ENCODE measurements at regions not wholly inside any gene's neighbourhood (a gene's known extent, or its start where the extent isn't known, plus 50 kb on each side); places are given as distances from the start of the nearest gene placed in this dataset.

DNA sequence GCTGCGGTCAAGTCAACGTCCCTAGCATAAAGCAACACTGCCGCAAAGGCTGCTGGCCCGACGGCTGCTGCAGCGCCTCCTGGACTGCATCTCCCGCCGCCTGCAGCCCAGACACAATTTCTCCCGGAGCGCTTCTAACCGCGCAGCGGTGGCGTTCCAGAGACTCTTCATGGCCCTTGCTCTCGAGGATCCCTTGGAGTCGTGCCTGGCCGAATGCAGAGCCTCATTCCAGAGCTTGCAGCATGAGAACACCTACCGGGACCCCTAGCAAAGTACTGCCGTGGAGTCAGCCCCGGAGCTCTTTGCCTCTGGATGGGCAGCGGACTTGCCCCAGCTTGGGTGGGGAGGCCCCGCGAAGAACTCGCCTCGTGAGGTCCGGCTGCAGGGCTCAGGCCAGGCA, 79.7 kb upstream of the ZNF32 start:
- intact Hi-C loops (cut with DNase I; ENCODE audit: low total_unique reads) = no loop called here
- in situ Hi-C loops (cut with MboI; ENCODE audit: low pct_ligation_motif_present in 1 of 4, low pct_unique_long_range_greater_than_20kb in 1 of 4, low sequenced_read_pairs in 3 of 4) = no loop called here
- 89% methylated on average over 26 of the region's 26 CpGs; no CpG with 5 or more reads in 1 of the 2 donors for WGBS, 2 donors (ENCODE audit: low coverage in 1 of 2)
- DNase-seq = no peak
- Histone ChIP-seq H3K9me3 (peaks cover 4 to 12% of the 10 kb centered on the region in 2 donors), H3K36me3 (no peaks in the 10 kb centered on the region), H3K27ac (no peak overlapping the region), H3K4me3 (no peak overlapping the region), H3K4me1 (no peaks in the 10 kb centered on the region), H3K27me3 (no peaks in the 10 kb centered on the region)
- TF ChIP-seq, protein P1, sequence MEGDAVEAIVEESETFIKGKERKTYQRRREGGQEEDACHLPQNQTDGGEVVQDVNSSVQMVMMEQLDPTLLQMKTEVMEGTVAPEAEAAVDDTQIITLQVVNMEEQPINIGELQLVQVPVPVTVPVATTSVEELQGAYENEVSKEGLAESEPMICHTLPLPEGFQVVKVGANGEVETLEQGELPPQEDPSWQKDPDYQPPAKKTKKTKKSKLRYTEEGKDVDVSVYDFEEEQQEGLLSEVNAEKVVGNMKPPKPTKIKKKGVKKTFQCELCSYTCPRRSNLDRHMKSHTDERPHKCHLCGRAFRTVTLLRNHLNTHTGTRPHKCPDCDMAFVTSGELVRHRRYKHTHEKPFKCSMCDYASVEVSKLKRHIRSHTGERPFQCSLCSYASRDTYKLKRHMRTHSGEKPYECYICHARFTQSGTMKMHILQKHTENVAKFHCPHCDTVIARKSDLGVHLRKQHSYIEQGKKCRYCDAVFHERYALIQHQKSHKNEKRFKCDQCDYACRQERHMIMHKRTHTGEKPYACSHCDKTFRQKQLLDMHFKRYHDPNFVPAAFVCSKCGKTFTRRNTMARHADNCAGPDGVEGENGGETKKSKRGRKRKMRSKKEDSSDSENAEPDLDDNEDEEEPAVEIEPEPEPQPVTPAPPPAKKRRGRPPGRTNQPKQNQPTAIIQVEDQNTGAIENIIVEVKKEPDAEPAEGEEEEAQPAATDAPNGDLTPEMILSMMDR (IDR thresholded peaks at IDR 0.05) = no peak
- TF ChIP-seq EP300 (IDR thresholded peaks at IDR 0.05; ENCODE audit: low read depth) (no peak), POLR2AphosphoS5 (IDR thresholded peaks at IDR 0.05) (no peak), POLR2A (IDR thresholded peaks at IDR 0.05) (no peak)

GRCh38 chr10:43727935-43728334, 79.3 kb upstream of the ZNF32 start:
- Histone ChIP-seq H3K27ac (no peak overlapping the region), H3K27me3 (no peaks in the 10 kb centered on the region), H3K4me1 (no peaks in the 10 kb centered on the region), H3K9me3 (peaks cover 4 to 12% of the 10 kb centered on the region in 2 donors), H3K36me3 (no peaks in the 10 kb centered on the region), H3K4me3 (no peak overlapping the region)
- in situ Hi-C loops (cut with MboI; ENCODE audit: low pct_ligation_motif_present in 1 of 4, low pct_unique_long_range_greater_than_20kb in 1 of 4, low sequenced_read_pairs in 3 of 4) = no loop called here
- WGBS, 2 donors (ENCODE audit: low coverage in 1 of 2) = 86 to 94% methylated on average over 8 to 21 of the region's 21 CpGs
- intact Hi-C loops (cut with DNase I; ENCODE audit: low total_unique reads) = no loop called here
- TF ChIP-seq, protein P1 (IDR thresholded peaks at IDR 0.05) = no peak
- TF ChIP-seq EP300 (IDR thresholded peaks at IDR 0.05; ENCODE audit: low read depth) (no peak), POLR2AphosphoS5 (IDR thresholded peaks at IDR 0.05) (no peak), POLR2A (IDR thresholded peaks at IDR 0.05) (no peak)
- DNase-seq = no peak

DNA sequence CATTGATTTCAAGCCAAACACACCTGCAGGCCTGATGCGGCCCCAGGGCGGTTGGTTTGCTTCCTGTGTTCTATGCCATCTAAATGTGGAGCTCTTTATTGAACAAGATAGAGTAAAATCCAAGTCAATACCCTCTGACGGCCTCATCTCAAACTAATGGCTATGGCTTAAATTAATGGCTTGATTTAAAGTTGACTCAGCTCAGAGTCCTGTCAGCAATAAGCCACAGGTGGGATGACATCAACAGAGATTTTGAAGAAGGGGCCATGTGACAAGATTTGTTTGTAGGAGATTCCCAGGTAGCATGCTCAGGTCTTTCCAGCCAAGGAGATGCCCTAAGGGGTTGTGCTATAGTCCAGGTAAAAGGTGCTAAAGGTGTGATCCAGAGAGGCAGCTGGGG, 66.7 kb upstream of the ZNF32 start:
- Histone ChIP-seq H3K36me3 (no peaks in the 10 kb centered on the region), H3K27me3 (no peaks in the 10 kb centered on the region), H3K4me3 (no peak overlapping the region), H3K4me1 (no peaks in the 10 kb centered on the region), H3K27ac (no peak overlapping the region), H3K9me3 (no peaks in the 10 kb centered on the region)
- 69% methylated on average over 3 of the region's 3 CpGs; no CpG with 5 or more reads in 1 of the 2 donors for WGBS, 2 donors (ENCODE audit: low coverage in 1 of 2)
- in situ Hi-C loops (cut with MboI; ENCODE audit: low pct_ligation_motif_present in 1 of 4, low pct_unique_long_range_greater_than_20kb in 1 of 4, low sequenced_read_pairs in 3 of 4) (no loop called here), intact Hi-C loops (cut with DNase I; ENCODE audit: low total_unique reads) (no loop called here)
- no peak for DNase-seq
- no peak for TF ChIP-seq POLR2AphosphoS5 (IDR thresholded peaks at IDR 0.05)
- TF ChIP-seq EP300 (IDR thresholded peaks at IDR 0.05; ENCODE audit: low read depth) = no peak
- TF ChIP-seq POLR2A (IDR thresholded peaks at IDR 0.05) = no peak
- TF ChIP-seq, protein P1 (IDR thresholded peaks at IDR 0.05) = no peak

DNA sequence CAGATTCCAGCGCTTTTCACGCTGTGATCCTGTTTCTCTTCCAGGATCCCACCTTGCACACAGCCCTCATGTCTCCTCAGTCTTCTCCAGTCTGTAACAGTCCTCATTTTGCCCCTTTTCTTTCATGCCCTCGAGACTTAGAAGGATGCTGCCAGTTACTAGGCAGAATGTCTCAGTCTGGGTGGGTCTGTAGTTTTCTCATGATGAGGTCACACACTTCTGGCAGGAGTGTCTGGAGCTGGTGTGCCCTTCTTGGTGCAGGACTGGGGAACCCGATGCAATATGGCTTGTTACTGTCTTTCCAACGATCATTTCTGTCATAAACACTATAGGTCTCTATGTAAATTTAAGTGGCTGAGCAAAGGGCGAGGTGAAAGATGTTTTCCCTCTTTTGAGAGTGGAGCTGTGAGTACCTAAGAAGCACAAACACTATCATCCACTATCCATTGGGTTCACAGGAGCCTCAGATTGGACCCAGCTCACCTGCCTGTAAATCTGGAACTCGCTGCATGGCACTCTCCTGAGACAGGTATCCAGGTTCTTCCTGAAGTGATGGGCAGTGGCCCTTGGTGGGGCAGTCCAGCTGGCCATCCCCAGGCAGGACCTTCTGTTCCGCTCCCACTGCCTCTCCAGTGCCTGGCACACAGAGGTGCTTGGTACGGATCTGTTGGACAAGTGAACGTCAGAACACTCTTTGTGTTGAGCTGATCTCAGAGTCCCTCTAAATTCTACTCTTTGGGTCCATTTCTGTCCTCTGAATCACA, 64.3 kb upstream of the ZNF32 start:
- Histone ChIP-seq H3K36me3 (no peaks in the 10 kb centered on the region), H3K4me1 (no peaks in the 10 kb centered on the region), H3K27ac (no peak overlapping the region), H3K9me3 (no peaks in the 10 kb centered on the region), H3K4me3 (no peak overlapping the region), H3K27me3 (no peaks in the 10 kb centered on the region)
- 37 to 71% methylated on average over 3 to 10 of the region's 10 CpGs for whole genome bisulfite sequencing, 2 donors (ENCODE audit: low coverage in 1 of 2)
- intact Hi-C loops (cut with DNase I; ENCODE audit: low total_unique reads) = no loop called here
- no peak for DNase-seq
- TF ChIP-seq POLR2AphosphoS5 (IDR thresholded peaks at IDR 0.05) (no peak), EP300 (IDR thresholded peaks at IDR 0.05; ENCODE audit: low read depth) (no peak), POLR2A (IDR thresholded peaks at IDR 0.05) (no peak)
- TF ChIP-seq, protein P1 (IDR thresholded peaks at IDR 0.05) = no peak
- in situ Hi-C loops (cut with MboI; ENCODE audit: low pct_ligation_motif_present in 1 of 4, low pct_unique_long_range_greater_than_20kb in 1 of 4, low sequenced_read_pairs in 3 of 4) = no loop called here

All from transverse colon (tissue), 4 donors.